ENCODE measurements at regions not wholly inside any gene's neighbourhood (a gene's known extent, or its start where the extent isn't known, plus 50 kb on each side); places are given as distances from the start of the nearest gene placed in this dataset.

- no peak for TF ChIP-seq ZNF717 (CRISPR knock-in tag; IDR thresholded peaks at IDR 0.05)
- no peak for TF ChIP-seq ELF2 (CRISPR knock-in tag; IDR thresholded peaks at IDR 0.05)
- peak in 1 of 2 experiments; percentile 83; a peak in 2 of 4 replicates for TF ChIP-seq ZNF318 (IDR thresholded peaks at IDR 0.05; ENCODE audit: borderline replicate concordance in 1 of 2, low read depth in 1 of 2)
- TF ChIP-seq NFYB (IDR thresholded peaks at IDR 0.05; ENCODE audit: extremely low read depth, insufficient read length) = no peak
- no peak for TF ChIP-seq ZNF174 (CRISPR knock-in tag; IDR thresholded peaks at IDR 0.05)
- TF ChIP-seq FOXK1 (CRISPR knock-in tag; IDR thresholded peaks at IDR 0.05; ENCODE audit: borderline replicate concordance) = 0 out of 2 replicates have a peak, but pooled peaks have one; percentile 67
- no peak for TF ChIP-seq CXXC5 (CRISPR knock-in tag; IDR thresholded peaks at IDR 0.05)
- TF ChIP-seq SRSF1 (IDR thresholded peaks at IDR 0.05; ENCODE audit: low read depth, low read length) = no peak
- TF ChIP-seq SMAD4 (CRISPR knock-in tag; conservative IDR thresholded peaks at IDR 0.05) = no peak
- peak in 1 of 2 experiments; percentile 49; a peak in 2 of 4 replicates for TF ChIP-seq MLLT1 (IDR thresholded peaks at IDR 0.05)
- TF ChIP-seq HDAC1 (IDR thresholded peaks at IDR 0.05) = 0 out of 4 replicates have a peak, but pooled peaks of 1 of the 2 experiments have one; percentile 45
- TF ChIP-seq TCF7 (IDR thresholded peaks at IDR 0.05; ENCODE audit: borderline replicate concordance) = no peak
- no peak for TF ChIP-seq ASH1L (IDR thresholded peaks at IDR 0.05; ENCODE audit: borderline replicate concordance, low read depth, partially characterized antibody)
- no peak for TF ChIP-seq XRCC3 (IDR thresholded peaks at IDR 0.05)
- TF ChIP-seq SNIP1 (IDR thresholded peaks at IDR 0.05; ENCODE audit: low read depth) = peak; percentile 61; the same call in 1 of the 2 replicates
- TF ChIP-seq HNRNPK (IDR thresholded peaks at IDR 0.05; ENCODE audit: low read depth, low read length, poor library complexity, severe bottlenecking) = no peak
- no peak for TF ChIP-seq TGIF2 (CRISPR knock-in tag; IDR thresholded peaks at IDR 0.05)
- TF ChIP-seq KAT2B (IDR thresholded peaks at IDR 0.05; ENCODE audit: low read depth, low read length) = no peak
Observed at GRCh38 chr2:2573658-2574293, 242.7 kb upstream of the MYT1L start (continued).

Data from K562 (cell line).